HG03521 (cell line): ENCODE measurements at regions not wholly inside any gene's neighbourhood (a gene's known extent, or its start where the extent isn't known, plus 50 kb on each side); places are given as distances from the start of the nearest gene placed in this dataset.
A peak's percentile ranks its signal among the peaks of the same experiment; 100 is the strongest.
"Not testable (repeated sequence)": the region's sequence is repeated elsewhere in the genome, so short reads cannot be mapped to it uniquely, and the experiment has no call there.

ENCODE experiments used
- ATAC-seq: cut with Tn5 transposase; IDR thresholded peaks from one replicate; pipeline ENCODE4 v1.9.1; 2021; ENCODE audit warnings: mild to moderate bottlenecking, moderate library complexity; ENCODE audit not compliant: unreplicated experiment

- no peak for ATAC-seq
Measured at GRCh38 chr4:129248621-129249020, 152.7 kb downstream of the C4orf33 start.

GRCh38 chr4:129254126-129254525, 158.2 kb downstream of the C4orf33 start:
- no peak for ATAC-seq

- no peak for ATAC-seq
Measured at GRCh38 chr4:129254526-129254925, 158.6 kb downstream of the C4orf33 start.

GRCh38 chr4:129261584-129261983, 165.6 kb downstream of the C4orf33 start:
- no peak for ATAC-seq

GRCh38 chr4:129264008-129264657, 168.2 kb downstream of the C4orf33 start:
- ATAC-seq = peak; percentile 98

- no peak for ATAC-seq
Measured at GRCh38 chr4:129278868-129279267, 182.9 kb downstream of the C4orf33 start.

- no peak for ATAC-seq
Measured at GRCh38 chr4:129282293-129282692, 186.3 kb downstream of the C4orf33 start.

- not testable (repeated sequence) for ATAC-seq
Measured at GRCh38 chr4:129292194-129292593, 196.2 kb downstream of the C4orf33 start.

GRCh38 chr4:129314781-129315180, 218.8 kb downstream of the C4orf33 start:
- ATAC-seq = no peak

- no peak for ATAC-seq
Measured at GRCh38 chr4:129322920-129323319, 227.0 kb downstream of the C4orf33 start.

- ATAC-seq = no peak
Measured at GRCh38 chr4:129323658-129324057, 227.7 kb downstream of the C4orf33 start.

- ATAC-seq = no peak
Measured at GRCh38 chr4:129326571-129327460, 230.9 kb downstream of the C4orf33 start.

GRCh38 chr4:129327637-129328036, 231.7 kb downstream of the C4orf33 start:
- no peak for ATAC-seq

GRCh38 chr4:129328162-129328561, 232.2 kb downstream of the C4orf33 start:
- no peak for ATAC-seq

- ATAC-seq = no peak
Measured at GRCh38 chr4:129334136-129334535, 238.2 kb downstream of the C4orf33 start.

- no peak for ATAC-seq
Measured at GRCh38 chr4:129335276-129335675, 239.3 kb downstream of the C4orf33 start.

- ATAC-seq = no peak
Measured at GRCh38 chr4:129335818-129336217, 239.9 kb downstream of the C4orf33 start.

GRCh38 chr4:129336457-129337227, 240.7 kb downstream of the C4orf33 start:
- no peak for ATAC-seq

GRCh38 chr4:129337228-129337620, 241.3 kb downstream of the C4orf33 start:
- ATAC-seq = no peak

GRCh38 chr4:129342819-129343408, 247.0 kb downstream of the C4orf33 start:
- ATAC-seq = no peak

GRCh38 chr4:129344058-129344457, 248.1 kb downstream of the C4orf33 start:
- ATAC-seq = no peak
